IMR-90 (cell line): ENCODE measurements at regions not wholly inside any gene's neighbourhood (a gene's known extent, or its start where the extent isn't known, plus 50 kb on each side); places are given as distances from the start of the nearest gene placed in this dataset.

Experiments
- ATAC-seq: fragments of 200-7000 bp; cut with Tn5 transposase; 2 replicates; pipeline ENCODE4 v1.9.1; 2020; ENCODE audit warnings: low read depth, mild to moderate bottlenecking, moderate library complexity
- BruUV-seq: library from RNA; stranded (reverse); fragments of 400-500 nt; replicated peaks from 2 replicates; lab custom pipeline; 2021; lab: Mats Ljungman, UMichigan
- CTCF ChIA-PET: fragments of 300-600 bp; formaldehyde crosslinking; extraction: SDS; loops from one replicate; lab custom pipeline; 2021; ENCODE audit warnings: antibody characterized with exemption; lab: Yijun Ruan, JAX
- POLR2A ChIA-PET: fragments of 300-600 bp; sonication (Branson Sonifier 250); formaldehyde crosslinking; loops from one replicate; lab custom pipeline; 2022; ENCODE audit warnings: antibody characterized with exemption; ENCODE audit not compliant: unreplicated experiment; lab: Charles Lee
- DNase-seq: peaks from one replicate; pipeline ENCODE4 v3.0.0; 2013
- H2AFZ ChIP-seq: replicated peaks from 2 replicates; pipeline ENCODE3; 2013; ENCODE audit warnings: low read length, mild to moderate bottlenecking; ENCODE audit not compliant: poor library complexity
- H2AK5ac ChIP-seq: 2 replicates; pipeline ENCODE4 v1.6.1; 2013; ENCODE audit warnings: low read depth, low read length, inconsistent platforms
- H2AK9ac ChIP-seq: replicated peaks from 2 replicates; pipeline ENCODE3; 2013; ENCODE audit warnings: mild to moderate bottlenecking, low read depth, low read length, moderate library complexity; ENCODE audit not compliant: poor library complexity
- H2BK120ac ChIP-seq: 2 replicates; pipeline ENCODE4 v1.6.1; 2013; ENCODE audit warnings: low read depth, low read length, inconsistent platforms
- H2BK15ac ChIP-seq: 3 replicates; pipeline ENCODE4 v1.6.1; 2013; ENCODE audit warnings: low read depth, low read length, inconsistent platforms
- H2BK20ac ChIP-seq: 2 replicates; pipeline ENCODE4 v1.6.1; 2013; ENCODE audit warnings: low read depth, mild to moderate bottlenecking, inconsistent platforms, low read length, moderate library complexity
- H2BK5ac ChIP-seq: 2 replicates; pipeline ENCODE4 v1.6.1; 2013; ENCODE audit warnings: mild to moderate bottlenecking, low read depth, low read length, inconsistent platforms; ENCODE audit not compliant: poor library complexity, severe bottlenecking
- H3K14ac ChIP-seq: replicated peaks from 2 replicates; pipeline ENCODE4 v1.6.1; 2013; ENCODE audit warnings: low read depth, low read length, inconsistent platforms
- H3K18ac ChIP-seq: 2 replicates; pipeline ENCODE4 v1.6.1; 2013; ENCODE audit warnings: low read depth, low read length, control low read depth
- H3K23ac ChIP-seq: 2 replicates; pipeline ENCODE4 v1.6.1; 2013; ENCODE audit warnings: low read depth, low read length, inconsistent platforms
- H3K27ac ChIP-seq: 2 replicates; pipeline ENCODE4 v1.5.1; 2013; ENCODE audit warnings: mild to moderate bottlenecking, control low read depth, low read length; ENCODE audit not compliant: insufficient read depth
- H3K27me3 ChIP-seq: 2 replicates; pipeline ENCODE4 v1.6.1; 2013; ENCODE audit warnings: low read length; ENCODE audit not compliant: control insufficient read depth, insufficient read depth
- H3K36me3 ChIP-seq: 2 replicates; pipeline ENCODE4 v1.6.1; 2013; ENCODE audit warnings: low read length, mixed read lengths; ENCODE audit not compliant: control insufficient read depth, insufficient read depth
- H3K4ac ChIP-seq: 2 replicates; pipeline ENCODE4 v1.6.1; 2013; ENCODE audit warnings: low read depth, low read length, inconsistent platforms
- H3K4me1 ChIP-seq: 2 replicates; pipeline ENCODE4 v1.6.1; 2013; ENCODE audit warnings: low read length, mixed read lengths; ENCODE audit not compliant: control insufficient read depth, insufficient read depth
- H3K4me2 ChIP-seq: 2 replicates; pipeline ENCODE4 v1.6.1; 2013; ENCODE audit warnings: low read depth, mild to moderate bottlenecking, control low read depth, low read length, moderate library complexity
- H3K4me3 ChIP-seq: 2 replicates; pipeline ENCODE4 v1.5.1; 2013; ENCODE audit warnings: low read depth, mild to moderate bottlenecking, control low read depth, low read length, moderate library complexity; ENCODE audit not compliant: insufficient read depth
- H3K56ac ChIP-seq: 2 replicates; pipeline ENCODE4 v1.6.1; 2013; ENCODE audit warnings: low read length, inconsistent platforms; ENCODE audit not compliant: insufficient read depth; ENCODE audit errors: extremely low read depth
- H3K79me1 ChIP-seq, 2 experiments: 2 replicates each; pipeline ENCODE4 v1.6.1; 2013; ENCODE audit warnings: low read length in 2 of 2, inconsistent platforms in 1 of 2, low read depth in 1 of 2
- H3K9ac ChIP-seq: 2 replicates; pipeline ENCODE4 v1.6.1; 2013; ENCODE audit warnings: low read depth, low read length, control low read depth
- H3K9me1 ChIP-seq: 2 replicates; pipeline ENCODE4 v1.6.1; 2013; ENCODE audit warnings: low read length, inconsistent platforms; ENCODE audit not compliant: insufficient read depth
- H3K9me3 ChIP-seq: 2 replicates; pipeline ENCODE4 v1.6.1; 2013; ENCODE audit warnings: low read length; ENCODE audit not compliant: control insufficient read depth, insufficient read depth
- H4K20me1 ChIP-seq: 2 replicates; pipeline ENCODE4 v1.6.1; 2013; ENCODE audit warnings: low read length, inconsistent platforms; ENCODE audit not compliant: insufficient read depth
- H4K5ac ChIP-seq: 2 replicates; pipeline ENCODE4 v1.6.1; 2013; ENCODE audit warnings: mild to moderate bottlenecking, low read depth, low read length, control low read depth
- H4K8ac ChIP-seq, 2 experiments: 2 replicates each; pipeline ENCODE4 v1.6.1; 2013; ENCODE audit warnings: low read depth in 2 of 2, low read length in 2 of 2, control low read depth in 1 of 2, inconsistent platforms in 1 of 2
- H4K91ac ChIP-seq: 2 replicates; pipeline ENCODE4 v1.6.1; 2013; ENCODE audit warnings: low read depth, low read length, inconsistent platforms; ENCODE audit not compliant: insufficient read depth
- BHLHE40 ChIP-seq: fragments of 150-350 bp; IDR thresholded peaks from 2 replicates; pipeline ENCODE4 v1.6.1; 2016; ENCODE audit warnings: mild to moderate bottlenecking, low read depth, low read length
- CEBPB ChIP-seq: IDR thresholded peaks from 2 replicates; pipeline ENCODE4 v1.6.1; 2012; ENCODE audit warnings: low read depth, low read length, improper control_type of control experiment
- CHD1 ChIP-seq: IDR thresholded peaks from 2 replicates; pipeline ENCODE4 v1.6.1; 2012; ENCODE audit warnings: low read depth, low read length, improper control_type of control experiment
- CTCF ChIP-seq: conservative IDR thresholded peaks from 2 replicates; pipeline ENCODE4 v1.5.1; 2012; ENCODE audit warnings: mild to moderate bottlenecking, low read depth, low read length, improper control_type of control experiment
- ELK1 ChIP-seq: fragments of 150-350 bp; IDR thresholded peaks from 2 replicates; pipeline ENCODE4 v1.6.1; 2016; ENCODE audit warnings: low read depth, mild to moderate bottlenecking, low read length, moderate library complexity, borderline replicate concordance
- FOS ChIP-seq: fragments of 150-350 bp; IDR thresholded peaks from 2 replicates; pipeline ENCODE4 v1.6.1; 2016; ENCODE audit warnings: low read depth, low read length
- MAFK ChIP-seq: IDR thresholded peaks from 2 replicates; pipeline ENCODE4 v1.6.1; 2012; ENCODE audit warnings: low read depth, low read length, improper control_type of control experiment
- MAZ ChIP-seq: IDR thresholded peaks from 2 replicates; pipeline ENCODE4 v1.6.1; 2012; ENCODE audit warnings: low read depth, mild to moderate bottlenecking, low read length, improper control_type of control experiment, moderate library complexity, borderline replicate concordance
- MXI1 ChIP-seq: IDR thresholded peaks from 2 replicates; pipeline ENCODE4 v1.6.1; 2012; ENCODE audit warnings: low read depth, mild to moderate bottlenecking, low read length, moderate library complexity, borderline replicate concordance
- NFE2L2 ChIP-seq: fragments of 150-350 bp; IDR thresholded peaks from 2 replicates; pipeline ENCODE4 v1.6.1; 2016; ENCODE audit warnings: low read depth, mild to moderate bottlenecking, low read length
- POLR2A ChIP-seq: IDR thresholded peaks from 2 replicates; pipeline ENCODE4 v1.6.1; 2012; ENCODE audit warnings: mild to moderate bottlenecking, low read depth, low read length
- RAD21 ChIP-seq: IDR thresholded peaks from 2 replicates; pipeline ENCODE4 v1.6.1; 2012; ENCODE audit warnings: low read length, improper control_type of control experiment
- RCOR1 ChIP-seq: IDR thresholded peaks from 2 replicates; pipeline ENCODE4 v1.6.1; 2012; ENCODE audit warnings: mild to moderate bottlenecking, low read length, improper control_type of control experiment; ENCODE audit not compliant: insufficient replicate concordance
- RFX5 ChIP-seq: IDR thresholded peaks from 2 replicates; pipeline ENCODE4 v1.8.0; 2012; ENCODE audit warnings: low read depth, mild to moderate bottlenecking, low read length, moderate library complexity
- SMC3 ChIP-seq: fragments of 150-350 bp; IDR thresholded peaks from 2 replicates; pipeline ENCODE4 v1.6.1; 2016; ENCODE audit warnings: low read depth, mild to moderate bottlenecking, antibody characterized with exemption, low read length, moderate library complexity
- USF2 ChIP-seq: fragments of 150-350 bp; IDR thresholded peaks from 2 replicates; pipeline ENCODE4 v1.6.1; 2017; ENCODE audit warnings: mild to moderate bottlenecking, antibody characterized with exemption, low read length, low read depth
- WGBS, 2 experiments: methylation state at CpG; one replicate each; pipeline versions ENCODE4 v1.1.5 to v1.1.7; 2013; ENCODE audit warnings: missing lambda C conversion rate in 2 of 2; ENCODE audit not compliant: insufficient read length in 1 of 2; ENCODE audit errors: extremely low coverage in 2 of 2; 5-methylcytosine and 5-hydroxymethylcytosine counted together
- dilution Hi-C: fragments of 300-500 bp; cut with HindIII; formaldehyde crosslinking; loops from one replicate; pipeline ENCODE4 v1.14.3; 2018; ENCODE audit warnings: low sequenced_read_pairs; ENCODE audit not compliant: unreplicated experiment
- in situ Hi-C: fragments of 300-500 bp; cut with MboI; formaldehyde crosslinking; loops from 3 replicates; pipeline ENCODE4 v1.14.3; 2019; ENCODE audit warnings: low sequenced_read_pairs, inconsistent platforms, mixed read lengths
- intact Hi-C: fragments of 100-400 bp; cut with micrococcal nuclease; formaldehyde crosslinking; loops from 2 replicates; pipeline ENCODE4 v1.10.0; 2022

- H2BK120ac ChIP-seq: no peak overlapping the region
- H3K4me1 ChIP-seq: no peaks in the 10 kb centered on the region
- no peak for ATAC-seq
- no peak overlapping the region for H4K91ac ChIP-seq
- no peaks in the 10 kb centered on the region for H3K36me3 ChIP-seq
- CTCF ChIA-PET: no interaction called here
- TF ChIP-seq BHLHE40 (no peak), MAFK (no peak), POLR2A (no peak), MAZ (no peak), RFX5 (no peak), NFE2L2 (no peak), USF2 (no peak), SMC3 (no peak), RCOR1 (no peak), CTCF (no peak), FOS (no peak), CEBPB (no peak), CHD1 (no peak), MXI1 (no peak), RAD21 (no peak), ELK1 (no peak)
- H3K14ac ChIP-seq: no peak overlapping the region
- no peak overlapping the region for H3K23ac ChIP-seq
- in situ Hi-C loops: no loop called here
- H3K4me2 ChIP-seq: no peak overlapping the region
- no peak overlapping the region for H3K56ac ChIP-seq
- no peak overlapping the region for H2AK5ac ChIP-seq
- no peak overlapping the region for H3K27ac ChIP-seq
- POLR2A ChIA-PET: no interaction called here
- H4K20me1 ChIP-seq: no peaks in the 10 kb centered on the region
- H2AK9ac ChIP-seq: no peak overlapping the region
- no peak overlapping the region for H4K8ac ChIP-seq
- H3K9ac ChIP-seq: no peak overlapping the region
- H3K79me1 ChIP-seq: no peaks in the 10 kb centered on the region
- no peak overlapping the region for H3K18ac ChIP-seq
- no peaks in the 10 kb centered on the region for H3K9me1 ChIP-seq
- H2AFZ ChIP-seq: no peak overlapping the region
- dilution Hi-C loops: no loop called here
- DNase-seq: no peak
- 0% methylated on average over 1 of the region's 5 CpGs; no CpG with 5 or more reads in 1 of the 2 experiments for WGBS, 2 experiments
- no peaks in the 10 kb centered on the region for H3K27me3 ChIP-seq
- no peak overlapping the region for H2BK5ac ChIP-seq
- no peaks in the 10 kb centered on the region for H3K9me3 ChIP-seq
- intact Hi-C loops: no loop called here
- H2BK15ac ChIP-seq: no peak overlapping the region
- no TSS peak for BruUV-seq
- no peak overlapping the region for H4K5ac ChIP-seq
- H3K4me3 ChIP-seq: no peak overlapping the region
- no peak overlapping the region for H3K4ac ChIP-seq
- H2BK20ac ChIP-seq: no peak overlapping the region
These were observed 75.2 kb downstream of the RBFOX3 start for GRCh38 chr17:79535728-79536025.
